ENCODE measurements at regions not wholly inside any gene's neighbourhood (a gene's known extent, or its start where the extent isn't known, plus 50 kb on each side); places are given as distances from the start of the nearest gene placed in this dataset.

- no peak for DNase-seq
Observed at GRCh38 chr1:58862728-58863385, 79.0 kb upstream of the JUN start.

GRCh38 chr1:58864654-58865053, 80.8 kb upstream of the JUN start:
- no peak for DNase-seq

GRCh38 chr1:58866578-58866977, 82.7 kb upstream of the JUN start:
- DNase-seq = no peak

- DNase-seq = no peak
Observed at GRCh38 chr1:58869638-58870297, 85.9 kb upstream of the JUN start.

GRCh38 chr1:58870298-58870676, 86.4 kb upstream of the JUN start:
- DNase-seq = no peak

GRCh38 chr1:58874342-58874741, 90.5 kb upstream of the JUN start:
- DNase-seq = no peak

- DNase-seq = no peak
Observed at GRCh38 chr1:58874757-58875755, 91.2 kb upstream of the JUN start.

- DNase-seq = no peak
Observed at GRCh38 chr1:58879464-58879863, 95.6 kb upstream of the JUN start.

GRCh38 chr1:58880592-58880991, 96.7 kb upstream of the JUN start:
- no peak for DNase-seq

GRCh38 chr1:58881471-58881994, 97.7 kb upstream of the JUN start:
- DNase-seq = no peak

GRCh38 chr1:58882322-58882948, 98.6 kb upstream of the JUN start:
- DNase-seq = no peak

- DNase-seq = no peak
Observed at GRCh38 chr1:58883037-58883887, 99.4 kb upstream of the JUN start.

GRCh38 chr1:58883888-58884482, 100.1 kb upstream of the JUN start:
- DNase-seq = no peak

- no peak for DNase-seq
Observed at GRCh38 chr1:58884706-58885661, 101.1 kb upstream of the JUN start.

GRCh38 chr1:58885998-58886397, 102.2 kb upstream of the JUN start:
- DNase-seq = no peak

- no peak for DNase-seq
Observed at GRCh38 chr1:58886611-58887010, 102.8 kb upstream of the JUN start.

GRCh38 chr1:58887059-58887458, 103.2 kb upstream of the JUN start:
- no peak for DNase-seq

GRCh38 chr1:58888833-58889232, 105.0 kb upstream of the JUN start:
- no peak for DNase-seq

GRCh38 chr1:58890113-58890512, 106.3 kb upstream of the JUN start:
- no peak for DNase-seq

GRCh38 chr1:58890609-58891008, 106.8 kb upstream of the JUN start:
- DNase-seq = no peak

All from T-helper 9 cell (primary cell).